Activated CD4-positive, alpha-beta T cell treated with anti-CD3 and anti-CD28 coated beads for 1 hour (primary cell): ENCODE measurements at regions not wholly inside any gene's neighbourhood (a gene's known extent, or its start where the extent isn't known, plus 50 kb on each side); places are given as distances from the start of the nearest gene placed in this dataset.
"Not testable (repeated sequence)": the region's sequence is repeated elsewhere in the genome, so short reads cannot be mapped to it uniquely, and the experiment has no call there.

Experiments
- DNase-seq: peaks from one replicate; pipeline ENCODE4 v3.0.0-alpha.2; 2020

DNA sequence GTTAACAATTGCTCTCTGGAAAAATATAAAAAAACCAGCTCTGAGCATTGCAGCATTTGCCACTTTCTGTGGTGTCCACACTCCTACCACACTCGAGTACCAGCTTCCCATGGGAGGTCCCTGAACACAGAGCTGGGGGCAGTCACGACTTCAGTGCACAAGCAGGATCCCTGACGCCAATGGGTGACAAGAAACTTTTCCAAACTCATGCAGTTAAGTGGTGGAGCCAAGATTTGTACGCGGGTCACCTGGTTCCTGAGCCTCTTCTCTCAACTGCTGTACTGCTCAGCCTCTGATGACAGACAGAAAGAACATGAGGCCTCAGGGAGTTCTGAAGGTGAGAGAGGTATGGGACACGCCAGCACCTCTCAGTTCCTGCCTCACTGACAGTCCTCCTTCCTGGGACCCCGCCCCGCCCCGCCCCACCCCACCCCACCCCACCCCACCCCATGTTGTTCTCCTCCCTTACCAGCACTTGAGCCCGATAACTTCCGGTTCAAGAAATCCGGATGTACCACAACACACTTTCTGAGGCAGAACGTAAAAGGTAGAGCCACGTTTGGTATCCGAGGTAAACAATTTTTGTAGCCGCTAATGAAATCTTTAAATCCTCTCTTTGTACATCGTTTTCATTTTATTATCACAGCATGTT is 287.6 kb downstream of the MYCN start:
- no peak for DNase-seq

GRCh38 chr2:16226943-16227664 is 286.8 kb downstream of the MYCN start:
- no peak for DNase-seq

DNA sequence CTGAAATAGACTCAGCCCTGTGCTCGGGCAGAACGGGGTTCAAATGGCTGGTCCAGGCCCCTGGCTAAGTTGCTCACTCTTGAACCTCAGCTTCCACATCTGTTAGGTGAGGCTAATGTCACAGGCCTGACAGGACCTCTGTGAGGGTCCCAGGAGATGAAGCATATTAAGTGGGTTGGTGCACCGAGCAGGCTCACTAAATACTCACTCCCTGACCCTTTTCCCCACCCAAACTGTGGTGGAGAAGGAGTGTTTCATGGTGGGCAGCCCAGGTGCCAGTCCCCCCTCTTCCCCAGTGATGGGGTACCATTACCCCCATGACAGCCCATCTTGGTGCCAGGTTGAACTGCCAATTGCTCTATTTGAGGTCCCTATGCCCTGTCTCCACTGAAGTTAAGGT is 286.0 kb downstream of the MYCN start:
- DNase-seq, result no peak

DNA sequence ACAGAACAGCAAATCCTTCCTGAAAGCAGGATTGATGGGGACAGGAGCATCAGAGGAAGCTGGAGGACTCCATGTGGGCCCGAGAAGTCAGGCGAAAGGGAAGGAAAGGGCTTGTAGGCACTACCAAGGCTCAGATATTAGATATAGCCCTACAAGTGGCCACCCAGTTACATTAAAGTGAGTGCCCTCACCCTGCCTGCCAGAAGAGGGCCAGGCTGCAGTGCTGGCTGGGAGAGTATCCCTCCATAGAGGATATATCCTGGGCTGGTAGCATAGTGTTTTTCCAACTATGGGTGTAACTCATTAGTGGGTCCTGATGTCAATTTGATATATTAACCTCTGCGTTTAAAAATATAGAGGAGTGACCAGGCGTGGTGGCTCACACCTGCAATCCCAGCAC is 285.2 kb downstream of the MYCN start:
- DNase-seq, result no peak

DNA sequence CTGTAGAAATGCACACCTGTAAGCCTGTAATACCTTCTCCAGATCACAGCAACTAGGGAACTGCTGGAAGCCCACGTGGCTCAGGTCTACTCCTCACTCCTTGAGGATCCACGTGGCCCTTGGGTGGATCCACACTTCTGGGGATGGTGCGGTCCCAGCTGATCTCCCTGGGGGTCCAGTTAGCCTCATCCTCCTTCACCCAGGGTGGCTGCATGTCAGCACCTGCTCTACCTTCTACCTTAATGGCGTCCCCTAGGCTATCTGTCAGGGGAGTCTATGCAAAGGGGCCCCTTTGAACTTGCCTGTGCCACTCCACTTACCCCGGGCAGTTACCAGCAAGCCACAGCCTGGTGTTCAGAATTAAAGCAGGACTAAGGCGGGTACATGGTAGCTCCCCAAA is 284.7 kb downstream of the MYCN start:
- DNase-seq, result no peak

GRCh38 chr2:16224298-16225045 is 284.1 kb downstream of the MYCN start:
- DNase-seq, result no peak

DNA sequence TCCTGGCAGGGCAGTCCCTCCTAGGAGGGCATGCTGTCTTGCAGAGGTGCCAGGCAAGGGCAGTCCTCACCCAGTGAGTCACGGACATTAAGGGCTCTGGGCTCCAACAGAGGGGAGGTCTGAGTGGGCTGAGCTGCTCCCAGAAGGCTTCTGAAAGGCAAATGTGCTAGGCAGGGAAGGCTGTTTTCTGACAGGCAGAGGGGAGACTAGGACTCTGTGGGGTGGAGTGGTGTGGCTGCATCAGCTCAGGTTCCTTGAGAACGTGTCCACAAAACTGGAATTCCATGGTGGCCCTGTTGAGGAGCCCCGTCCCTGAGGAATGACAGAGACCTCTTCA is 283.5 kb downstream of the MYCN start:
- DNase-seq, result no peak

- DNase-seq, result no peak
Measured at GRCh38 chr2:16223161-16223840, 283.0 kb downstream of the MYCN start.

GRCh38 chr2:16222326-16222725 is 282.0 kb downstream of the MYCN start:
- DNase-seq, result no peak

DNA sequence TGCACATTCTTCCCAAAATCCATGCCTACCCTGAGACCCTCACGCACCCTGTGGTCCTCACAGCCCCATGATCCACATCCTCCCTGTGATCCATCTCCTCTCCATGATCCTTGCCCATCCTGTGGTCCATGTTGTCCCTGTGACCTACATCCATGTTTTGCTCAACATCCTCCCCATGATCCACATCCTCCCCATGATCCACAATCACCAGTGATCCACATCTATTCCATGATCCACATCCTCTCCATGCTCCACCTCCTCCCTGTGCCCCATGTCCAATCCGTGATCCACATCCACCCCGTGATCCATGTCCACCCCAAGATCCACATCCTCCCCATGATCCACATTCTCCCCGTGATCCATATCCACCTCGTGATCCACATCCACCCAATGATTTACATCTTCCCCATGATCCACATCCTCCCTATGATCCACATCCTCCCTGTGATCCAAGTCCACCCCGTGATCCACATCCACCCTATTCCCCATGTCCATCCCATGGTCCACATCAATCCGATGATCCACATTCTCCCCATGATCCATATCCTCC is 281.2 kb downstream of the MYCN start:
- no peak for DNase-seq

GRCh38 chr2:16219292-16219975 is 279.1 kb downstream of the MYCN start:
- no peak for DNase-seq

DNA sequence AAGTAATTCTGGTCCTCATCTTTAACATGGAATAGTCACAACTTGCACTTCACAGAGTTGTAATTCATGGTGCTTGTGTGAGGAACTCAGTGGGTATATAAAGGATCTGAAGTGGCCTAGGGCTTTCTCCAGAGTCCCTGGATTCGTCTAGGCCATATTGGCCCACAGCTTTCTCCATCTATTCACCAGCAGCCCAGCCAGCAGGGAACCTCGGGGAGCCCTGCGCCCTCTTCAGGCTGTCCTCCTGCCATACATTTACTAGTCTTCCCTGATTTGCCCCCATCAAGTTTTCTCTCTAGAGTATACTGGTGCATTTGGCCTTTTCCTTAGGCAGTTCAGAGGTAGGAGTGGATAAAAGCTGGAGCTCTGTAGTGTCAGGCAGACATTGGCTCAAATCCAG is 278.3 kb downstream of the MYCN start:
- DNase-seq, result no peak

GRCh38 chr2:16218161-16218560 is 277.8 kb downstream of the MYCN start:
- DNase-seq, result no peak

GRCh38 chr2:16217741-16218140 is 277.4 kb downstream of the MYCN start:
- DNase-seq, result not testable (repeated sequence)

GRCh38 chr2:16217291-16217690 is 276.9 kb downstream of the MYCN start:
- DNase-seq, result no peak

- DNase-seq, result no peak
Measured at GRCh38 chr2:16216558-16216945, 276.2 kb downstream of the MYCN start.

- DNase-seq, result no peak
Measured at GRCh38 chr2:16215902-16216557, 275.7 kb downstream of the MYCN start.

DNA sequence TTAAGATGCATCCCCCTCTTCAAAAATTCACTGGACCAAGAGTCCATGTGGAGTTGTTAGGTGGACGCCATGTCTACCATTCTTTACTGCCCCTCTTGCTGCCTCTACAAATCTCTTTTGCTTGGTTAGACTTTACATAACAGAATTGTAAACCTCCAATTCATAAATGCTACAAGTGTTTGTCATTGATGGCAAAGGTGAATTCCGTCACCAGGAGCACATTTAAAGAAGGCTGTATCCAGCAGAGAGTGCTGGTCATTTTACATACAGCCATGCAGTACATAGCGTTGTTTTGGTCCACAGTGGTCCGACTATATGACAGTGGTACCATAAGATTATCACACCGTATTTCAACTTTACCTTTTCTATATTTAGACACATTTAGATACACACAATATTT is 274.5 kb downstream of the MYCN start:
- no peak for DNase-seq

- no peak for DNase-seq
Measured at GRCh38 chr2:16214391-16214790, 274.0 kb downstream of the MYCN start.

- DNase-seq, result no peak
Measured at GRCh38 chr2:16212321-16212720, 272.0 kb downstream of the MYCN start.

- DNase-seq, result no peak
Measured at GRCh38 chr2:16211341-16211740, 271.0 kb downstream of the MYCN start.

GRCh38 chr2:16210841-16211240 is 270.5 kb downstream of the MYCN start:
- DNase-seq, result no peak
